Lung microvascular endothelial cell (primary cell): ENCODE measurements at regions not wholly inside any gene's neighbourhood (a gene's known extent, or its start where the extent isn't known, plus 50 kb on each side); places are given as distances from the start of the nearest gene placed in this dataset.
A peak's percentile ranks its signal among the peaks of the same experiment; 100 is the strongest.

ENCODE experiments used
- DNase-seq, 2 donors: peaks; one replicate each; pipeline versions ENCODE4 v3.0.0 to v3.0.0-alpha.2; 2010; ENCODE audit warnings: low read depth in 2 of 2

GRCh38 chr21:29441651-29442050 lies 142.9 kb downstream of the BACH1 start:
- no peak for DNase-seq

- no peak for DNase-seq
These were observed 144.8 kb downstream of the BACH1 start for GRCh38 chr21:29443411-29444010.

DNA sequence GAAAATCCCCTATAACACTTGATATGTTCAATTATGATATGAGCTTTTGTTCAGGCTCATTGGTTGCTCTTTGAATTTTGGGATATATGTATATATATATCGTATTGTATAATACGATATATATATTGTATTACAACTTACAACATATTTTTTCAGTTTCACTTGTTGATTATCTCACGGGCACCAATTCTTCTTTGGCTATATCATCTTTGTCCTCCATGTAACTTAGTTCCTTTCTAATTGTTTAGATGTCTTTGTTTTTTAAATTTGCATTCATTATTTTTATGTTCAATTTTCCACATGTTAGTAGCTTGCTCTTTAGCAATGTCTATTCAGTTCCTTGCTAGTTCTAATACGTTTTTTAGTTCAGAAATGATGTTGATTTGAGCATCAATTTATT lies 150.0 kb downstream of the BACH1 start:
- no peak for DNase-seq

GRCh38 chr21:29449306-29449950 lies 150.7 kb downstream of the BACH1 start:
- DNase-seq = peak; percentile 31 to 71

DNA sequence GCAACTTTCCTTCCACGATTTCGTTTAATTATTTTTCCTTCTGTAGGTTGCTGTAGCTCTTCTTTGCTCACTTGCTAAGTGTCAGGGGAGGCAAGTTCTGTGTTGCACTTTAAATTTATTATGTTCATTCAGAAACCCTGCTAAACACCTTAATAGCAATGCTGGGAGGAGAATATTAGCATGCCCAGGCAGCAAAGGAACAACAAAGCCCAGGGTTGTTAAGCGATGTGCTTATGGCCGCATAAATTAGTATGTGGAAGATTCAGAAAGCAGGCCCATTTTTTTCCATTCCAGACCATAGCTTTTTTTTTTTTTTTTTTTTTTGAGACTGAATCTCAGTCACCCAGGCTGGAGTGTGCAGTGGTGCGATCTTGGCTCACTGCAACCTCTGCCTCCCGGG lies 151.3 kb downstream of the BACH1 start:
- DNase-seq = no peak

DNA sequence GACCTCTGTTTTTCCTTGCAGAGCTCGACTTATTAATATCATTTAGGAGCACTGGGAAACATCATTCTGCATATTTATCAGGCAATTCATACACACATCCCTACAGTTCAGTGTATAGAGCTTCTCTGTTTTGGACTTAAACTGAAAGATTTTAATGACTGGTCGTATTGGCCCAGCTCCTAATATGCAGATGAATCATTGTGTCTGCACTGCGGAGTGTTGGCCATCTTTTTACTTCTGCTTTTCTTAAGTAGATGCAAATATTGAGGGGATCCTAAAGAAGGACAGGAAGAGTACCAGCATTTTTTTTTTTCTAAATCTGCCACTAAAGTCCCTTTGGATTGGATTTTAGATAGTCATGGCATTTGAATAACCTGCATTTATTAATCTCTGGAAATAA lies 154.8 kb downstream of the BACH1 start:
- no peak for DNase-seq

GRCh38 chr21:29454179-29454578 lies 155.5 kb downstream of the BACH1 start:
- DNase-seq = no peak

DNA sequence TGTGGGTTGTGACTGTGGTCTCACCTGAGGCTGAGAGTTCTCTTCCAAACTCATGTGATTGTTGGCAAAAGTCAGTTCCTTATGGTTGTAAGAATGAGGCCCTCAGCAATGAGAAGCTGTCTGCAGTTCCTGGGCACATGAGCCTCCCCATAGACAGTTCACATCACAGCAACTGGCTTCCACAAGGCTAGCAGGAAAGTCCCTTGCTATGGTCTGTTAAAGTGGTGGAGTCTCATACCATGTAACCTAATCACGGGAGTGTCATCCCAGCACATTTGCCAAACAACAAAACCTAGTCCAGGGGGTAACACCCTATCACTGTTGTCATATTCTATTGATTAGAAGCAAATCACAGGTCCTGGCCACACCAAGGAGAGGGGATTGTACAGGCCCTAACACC lies 163.8 kb downstream of the BACH1 start:
- no peak for DNase-seq

DNA sequence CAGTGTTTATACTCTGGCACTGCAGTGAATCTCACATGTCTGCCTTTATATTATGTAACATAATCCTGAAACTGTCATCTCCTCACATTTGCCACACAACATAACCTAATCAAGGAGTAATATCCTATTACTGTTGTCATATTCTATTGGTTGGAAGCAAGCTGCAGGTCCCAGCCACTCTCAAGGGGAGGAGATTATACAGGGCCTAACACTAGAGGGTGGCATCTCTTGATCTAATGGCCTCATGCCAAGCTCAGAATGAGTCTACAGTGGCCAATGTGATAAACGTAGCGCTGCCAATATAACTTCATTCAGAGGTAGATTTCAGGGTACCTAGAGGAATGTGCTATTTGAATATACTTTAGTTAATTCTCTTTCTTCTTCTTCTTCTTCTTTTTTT lies 166.8 kb downstream of the BACH1 start:
- no peak for DNase-seq

- no peak for DNase-seq
These were observed 167.8 kb downstream of the BACH1 start for GRCh38 chr21:29466532-29466931.

DNA sequence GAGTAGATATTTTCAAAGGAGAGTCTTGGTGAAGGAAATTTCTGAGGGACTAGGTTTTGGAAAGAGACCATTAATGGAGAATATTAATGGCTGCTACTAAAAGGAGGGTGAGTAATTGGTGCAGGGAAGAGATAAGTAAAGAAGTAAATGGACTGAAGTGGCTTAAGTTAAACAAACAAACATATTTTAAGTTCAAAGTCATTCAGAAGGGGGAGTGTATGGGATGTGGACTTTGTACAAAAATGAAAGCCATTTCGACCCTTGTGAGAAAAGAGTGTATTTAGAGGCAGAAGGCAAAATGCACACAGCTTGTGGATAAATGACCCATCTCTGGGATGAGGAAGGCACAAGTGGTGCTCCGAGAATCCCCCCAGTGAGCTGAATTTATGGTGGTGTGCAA lies 171.7 kb downstream of the BACH1 start:
- DNase-seq = no peak

DNA sequence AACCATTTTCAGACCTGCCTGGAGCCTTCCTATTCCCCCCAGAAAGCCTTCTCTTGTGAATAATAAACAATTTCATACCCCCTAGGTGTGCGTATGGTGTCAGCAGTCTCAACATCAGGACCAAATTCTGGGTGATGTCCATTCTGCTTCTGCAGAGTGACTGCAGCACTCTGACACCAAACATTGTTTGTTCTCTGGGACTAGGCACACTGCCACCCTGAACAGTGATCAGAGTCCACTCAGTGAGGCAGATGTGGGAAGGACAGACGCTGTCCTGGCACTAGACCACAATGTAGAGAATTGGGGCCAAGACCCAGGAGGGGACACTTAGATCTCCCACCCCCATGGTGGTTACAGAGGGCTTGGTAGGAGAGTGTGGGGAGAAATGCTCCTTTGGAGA lies 175.1 kb downstream of the BACH1 start:
- no peak for DNase-seq

- no peak for DNase-seq
These were observed 176.6 kb downstream of the BACH1 start for GRCh38 chr21:29475329-29475728.

DNA sequence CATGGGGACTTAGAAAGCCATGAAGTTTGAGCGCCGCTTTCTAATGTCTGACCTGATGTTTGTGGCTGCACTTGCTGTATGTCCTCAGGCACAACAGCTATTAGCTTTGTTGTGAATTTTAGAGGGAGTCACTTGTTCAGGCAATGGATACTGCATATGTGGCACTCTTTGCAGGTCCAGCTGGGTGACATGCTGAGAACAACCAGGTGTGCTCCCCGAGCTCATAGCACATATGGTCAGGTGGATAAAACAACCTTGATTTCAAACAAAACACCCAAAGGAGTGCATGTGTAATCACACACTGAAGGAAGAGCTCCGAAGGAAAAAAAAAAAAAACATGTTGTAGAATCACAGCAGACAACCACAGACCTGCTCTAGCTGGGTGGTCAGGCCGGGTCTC lies 178.6 kb downstream of the BACH1 start:
- no peak for DNase-seq

DNA sequence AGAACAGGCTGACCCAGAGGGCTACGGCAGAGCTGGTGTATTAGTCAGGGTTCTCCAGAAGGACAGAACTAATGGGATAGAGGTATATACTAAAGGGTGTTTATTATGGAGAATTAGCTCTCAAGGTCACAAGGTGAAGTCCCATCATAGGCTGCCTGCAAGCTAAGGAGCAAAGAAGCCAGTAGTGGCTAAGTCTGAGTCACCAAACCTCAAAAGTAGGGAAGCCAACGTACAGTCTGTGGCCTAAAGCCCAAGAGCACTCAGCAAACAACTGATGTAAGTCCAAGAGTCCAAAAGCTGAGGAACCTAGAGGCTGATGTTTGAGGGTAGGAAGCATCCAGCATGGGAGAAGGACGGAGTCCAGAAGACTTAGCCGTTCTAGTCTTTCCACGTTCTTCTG lies 179.2 kb downstream of the BACH1 start:
- no peak for DNase-seq

DNA sequence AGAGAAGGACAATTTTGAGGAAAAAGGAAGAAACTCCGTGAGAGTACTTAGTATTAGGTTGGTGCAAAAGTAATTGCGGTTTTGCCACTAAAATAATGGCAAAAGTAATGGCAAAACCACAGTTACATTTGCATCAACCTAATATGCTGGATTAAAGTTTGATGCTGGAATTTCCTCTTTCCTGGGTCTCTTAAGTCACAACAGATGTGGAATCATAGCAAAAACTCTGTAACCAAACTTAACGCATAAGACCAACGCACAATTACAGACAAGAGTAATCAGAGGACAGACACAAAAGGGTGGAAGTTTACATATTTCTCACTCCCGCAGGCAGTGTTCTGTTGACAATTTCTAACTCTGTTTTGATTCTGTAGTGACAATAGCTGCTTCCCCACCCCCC lies 182.4 kb downstream of the BACH1 start:
- DNase-seq = no peak

DNA sequence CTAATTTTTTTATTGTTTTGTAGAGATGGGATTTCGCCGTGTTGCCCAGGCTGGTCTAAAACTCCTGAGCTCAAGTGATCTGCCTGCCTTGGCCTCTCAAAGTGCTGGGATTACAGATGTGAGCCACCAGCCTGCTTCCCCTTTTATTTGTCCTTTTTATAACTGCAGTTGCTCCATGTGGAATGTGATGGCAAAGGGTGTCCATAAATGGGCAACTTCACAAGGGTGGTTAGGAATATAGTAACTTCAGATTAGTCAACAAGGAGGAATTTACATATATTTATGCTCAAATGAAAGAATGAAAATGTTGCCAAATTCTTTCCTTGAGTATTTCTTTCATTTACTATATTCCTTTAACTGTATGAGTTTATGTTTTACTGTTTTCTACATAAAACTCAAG lies 182.9 kb downstream of the BACH1 start:
- DNase-seq = no peak

- DNase-seq = no peak
These were observed 187.6 kb downstream of the BACH1 start for GRCh38 chr21:29486306-29486807.
